ENCODE measurements at regions not wholly inside any gene's neighbourhood (a gene's known extent, or its start where the extent isn't known, plus 50 kb on each side); places are given as distances from the start of the nearest gene placed in this dataset.

GRCh38 chr3:186472456-186473008 is 71.6 kb downstream of the CRYGS start:
- no peak overlapping the region for H3K4me2 ChIP-seq
- H4K20me1 ChIP-seq = no peaks in the 10 kb centered on the region
- no peak for TF ChIP-seq Cebpa-rat (IDR thresholded peaks at IDR 0.05)
- no peak overlapping the region for H3K27ac ChIP-seq
- no peaks in the 10 kb centered on the region for H3K9me3 ChIP-seq (replicated peaks in 1 of 11)
- peaks cover 0 to 22% (median 12%) of the 10 kb centered on the region in 10 experiments; a peak in 15 of 20 replicates for H3K4me1 ChIP-seq
- H3K27me3 ChIP-seq = no peaks in the 10 kb centered on the region
- H3K4me3 ChIP-seq = no peak overlapping the region
- H3K9ac ChIP-seq = no peak overlapping the region
- H3K36me3 ChIP-seq = no peaks in the 10 kb centered on the region

GRCh38 chr3:186471771-186472170 is 72.4 kb downstream of the CRYGS start:
- no peak overlapping the region for H3K4me3 ChIP-seq
- H3K27me3 ChIP-seq = no peaks in the 10 kb centered on the region
- no peak overlapping the region for H3K9ac ChIP-seq
- H3K9me3 ChIP-seq (replicated peaks in 1 of 11) = no peaks in the 10 kb centered on the region
- H3K36me3 ChIP-seq = no peaks in the 10 kb centered on the region
- no peak overlapping the region for H3K4me2 ChIP-seq
- no peak overlapping the region for H3K27ac ChIP-seq
- no peaks in the 10 kb centered on the region for H4K20me1 ChIP-seq
- no peak for TF ChIP-seq Cebpa-rat (IDR thresholded peaks at IDR 0.05)
- peaks cover 0 to 22% (median 11%) of the 10 kb centered on the region in 10 experiments; a peak in 15 of 20 replicates for H3K4me1 ChIP-seq

DNA sequence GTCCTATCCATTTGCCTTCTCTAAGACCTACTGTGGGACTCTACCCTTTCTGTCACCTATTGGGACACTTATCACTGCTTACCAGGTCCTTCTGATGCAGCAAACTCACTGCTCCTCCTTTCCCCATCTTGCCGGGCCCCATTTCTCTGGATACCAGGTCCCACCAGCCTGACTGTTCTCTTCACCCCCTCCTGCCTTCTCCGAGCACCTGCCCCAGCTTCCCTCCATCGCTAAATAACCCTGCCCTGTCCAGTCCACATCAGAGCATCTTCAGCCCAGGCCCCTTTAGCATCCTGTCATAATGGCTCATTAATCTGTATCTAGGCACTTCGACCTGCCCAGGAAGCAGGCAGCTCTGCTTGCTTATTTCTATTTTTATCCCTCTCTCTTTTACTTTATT is 74.7 kb downstream of the CRYGS start:
- Histone ChIP-seq H4K20me1 (no peaks in the 10 kb centered on the region), H3K4me3 (no peak overlapping the region), H3K4me1 (peaks cover 0 to 22% (median 11%) of the 10 kb centered on the region in 10 experiments; a peak in 12 of 20 replicates), H3K9ac (no peak overlapping the region), H3K4me2 (peak overlapping the region in 9 of 11 experiments; percentile 5 to 58 (median 29); a peak in 12 of 22 replicates), H3K36me3 (no peaks in the 10 kb centered on the region), H3K9me3 (replicated peaks in 1 of 11) (no peaks in the 10 kb centered on the region), H3K27ac (no peak overlapping the region), H3K27me3 (no peaks in the 10 kb centered on the region)
- no peak for TF ChIP-seq Cebpa-rat (IDR thresholded peaks at IDR 0.05)

DNA sequence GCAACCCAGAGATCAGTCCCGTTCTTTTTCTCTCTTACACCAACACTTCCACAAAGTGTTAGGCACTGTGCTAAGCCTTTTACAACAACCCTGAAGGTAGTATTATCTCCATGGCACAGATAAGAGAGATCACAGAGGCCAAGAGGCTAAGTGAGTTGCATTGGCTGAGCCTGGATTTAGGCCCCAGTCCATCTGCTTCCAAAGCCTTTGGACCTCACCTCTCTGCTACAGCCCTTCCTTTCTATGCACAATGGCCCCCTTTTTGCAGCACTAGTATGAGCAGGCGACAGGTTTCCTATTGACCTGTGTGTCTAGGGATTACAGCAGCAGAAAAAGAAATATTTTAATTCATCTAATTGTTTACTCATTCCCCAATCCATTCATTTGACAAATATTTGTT is 76.2 kb downstream of the CRYGS start:
- Histone ChIP-seq H3K4me1 (peaks cover 0 to 16% (median 11%) of the 10 kb centered on the region in 10 experiments; a peak in 12 of 20 replicates), H3K36me3 (no peaks in the 10 kb centered on the region), H3K27me3 (no peaks in the 10 kb centered on the region), H3K27ac (no peak overlapping the region), H3K9me3 (replicated peaks in 1 of 11) (no peaks in the 10 kb centered on the region), H3K9ac (no peak overlapping the region), H3K4me3 (no peak overlapping the region), H4K20me1 (no peaks in the 10 kb centered on the region), H3K4me2 (no peak overlapping the region)
- no peak for TF ChIP-seq Cebpa-rat (IDR thresholded peaks at IDR 0.05)

DNA sequence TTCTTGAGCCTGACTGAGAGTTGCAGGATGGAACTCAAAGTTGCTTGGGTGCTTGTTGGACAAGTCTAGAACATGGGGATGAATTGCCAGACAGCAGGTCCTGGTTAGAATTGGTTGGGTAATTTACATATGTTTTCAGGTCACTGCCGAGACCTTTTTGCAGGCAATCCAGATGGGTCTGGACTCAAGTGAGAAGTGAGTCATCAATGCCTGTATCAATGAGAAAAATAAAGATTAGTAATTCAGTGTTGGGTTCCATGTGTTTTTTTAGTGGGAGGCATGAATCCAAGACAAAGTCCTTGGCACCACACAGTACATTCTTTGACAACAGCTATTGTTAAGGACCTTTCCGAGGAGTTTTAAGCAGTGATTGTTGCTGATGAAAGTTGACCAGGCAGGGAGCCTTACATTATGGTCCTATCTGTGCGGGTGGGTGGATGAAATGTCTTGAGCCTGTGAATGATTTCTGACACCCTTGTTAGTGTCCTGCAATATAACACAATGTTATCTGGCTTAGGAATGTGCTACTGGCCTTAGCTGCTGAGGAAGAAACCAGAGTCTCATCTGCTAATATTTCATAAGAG is 77.7 kb downstream of the CRYGS start:
- H3K4me2 ChIP-seq = no peak overlapping the region
- TF ChIP-seq Cebpa-rat (IDR thresholded peaks at IDR 0.05) = no peak
- H3K27me3 ChIP-seq = no peaks in the 10 kb centered on the region
- H4K20me1 ChIP-seq = no peaks in the 10 kb centered on the region
- H3K9me3 ChIP-seq (replicated peaks in 1 of 11) = no peaks in the 10 kb centered on the region
- H3K36me3 ChIP-seq = no peaks in the 10 kb centered on the region
- no peak overlapping the region for H3K4me3 ChIP-seq
- no peak overlapping the region for H3K27ac ChIP-seq
- no peak overlapping the region for H3K9ac ChIP-seq
- H3K4me1 ChIP-seq = peaks cover 0 to 16% (median 11%) of the 10 kb centered on the region in 10 experiments; a peak in 12 of 20 replicates

- H3K9me3 ChIP-seq (replicated peaks in 1 of 11) = no peaks in the 10 kb centered on the region
- no peak overlapping the region for H3K27ac ChIP-seq
- no peak overlapping the region for H3K4me3 ChIP-seq
- no peak overlapping the region for H3K9ac ChIP-seq
- no peak overlapping the region for H3K4me2 ChIP-seq
- H3K4me1 ChIP-seq = peaks cover 0 to 15% (median 11%) of the 10 kb centered on the region in 10 experiments; a peak in 12 of 20 replicates
- TF ChIP-seq Cebpa-rat (IDR thresholded peaks at IDR 0.05) = no peak
- H4K20me1 ChIP-seq = no peaks in the 10 kb centered on the region
- no peaks in the 10 kb centered on the region for H3K36me3 ChIP-seq
- no peaks in the 10 kb centered on the region for H3K27me3 ChIP-seq
These were observed 78.7 kb downstream of the CRYGS start for GRCh38 chr3:186465508-186465907.

- Histone ChIP-seq H3K4me1 (peaks cover 0 to 5% (median 3%) of the 10 kb centered on the region in 10 experiments; a peak in 12 of 20 replicates), H3K9me3 (replicated peaks in 1 of 11) (no peaks in the 10 kb centered on the region), H3K4me3 (no peak overlapping the region), H3K27ac (no peak overlapping the region), H3K27me3 (no peaks in the 10 kb centered on the region), H3K36me3 (no peaks in the 10 kb centered on the region), H3K9ac (no peak overlapping the region), H3K4me2 (no peak overlapping the region), H4K20me1 (no peaks in the 10 kb centered on the region)
- TF ChIP-seq Cebpa-rat (IDR thresholded peaks at IDR 0.05) = no peak
These were observed 79.6 kb downstream of the CRYGS start for GRCh38 chr3:186464424-186465093.

GRCh38 chr3:186461141-186461540 is 83.0 kb downstream of the CRYGS start:
- Histone ChIP-seq H3K36me3 (no peaks in the 10 kb centered on the region), H3K4me3 (no peak overlapping the region), H4K20me1 (no peaks in the 10 kb centered on the region), H3K27me3 (no peaks in the 10 kb centered on the region), H3K27ac (no peak overlapping the region), H3K9me3 (replicated peaks in 1 of 11) (no peaks in the 10 kb centered on the region), H3K4me1 (no peaks in the 10 kb centered on the region), H3K4me2 (no peak overlapping the region), H3K9ac (no peak overlapping the region)
- TF ChIP-seq Cebpa-rat (IDR thresholded peaks at IDR 0.05) = no peak

GRCh38 chr3:186459108-186459467 is 85.1 kb downstream of the CRYGS start:
- Histone ChIP-seq H3K4me3 (no peak overlapping the region), H4K20me1 (no peaks in the 10 kb centered on the region), H3K27ac (no peak overlapping the region), H3K36me3 (no peaks in the 10 kb centered on the region), H3K9ac (no peak overlapping the region), H3K9me3 (replicated peaks in 1 of 11) (no peaks in the 10 kb centered on the region), H3K4me1 (no peaks in the 10 kb centered on the region), H3K4me2 (no peak overlapping the region), H3K27me3 (no peaks in the 10 kb centered on the region)
- TF ChIP-seq Cebpa-rat (IDR thresholded peaks at IDR 0.05) = no peak
